Tibial artery (tissue), 4 donors: ENCODE measurements at regions not wholly inside any gene's neighbourhood (a gene's known extent, or its start where the extent isn't known, plus 50 kb on each side); places are given as distances from the start of the nearest gene placed in this dataset.
"Not testable (repeated sequence)": the region's sequence is repeated elsewhere in the genome, so short reads cannot be mapped to it uniquely, and the experiment has no call there.

Experiments
- DNase-seq, 2 donors: peaks; one replicate each; pipeline ENCODE4 v3.0.0-alpha.2; 2019
- H3K27ac ChIP-seq, 2 donors: fragments of 200-600 bp; sonication (generic) in 1 of 2; 1 replicate in 1 of 2; 2 replicates in 1 of 2; pipeline ENCODE4 v1.5.1; 2018 to 2019; ENCODE audit warnings: mild to moderate bottlenecking in 1 of 2
- H3K27me3 ChIP-seq, 2 donors: fragments of 200-600 bp; sonication (generic) in 1 of 2; one replicate each; pipeline versions ENCODE4 v1.5.1 to v1.6.0; 2016 to 2019
- H3K36me3 ChIP-seq, 3 donors: fragments of 200-600 bp; sonication (generic) in 2 of 3; one replicate each; pipeline ENCODE4 v1.5.1; 2016 to 2019; ENCODE audit warnings: mild to moderate bottlenecking in 2 of 3
- H3K4me1 ChIP-seq, 4 donors: fragments of 200-600 bp; sonication (generic) in 2 of 4; 1 replicate in 3 of 4; 2 replicates in 1 of 4; pipeline ENCODE4 v1.5.1; 2016 to 2019
- H3K4me3 ChIP-seq, 2 donors: fragments of 200-600 bp; sonication (generic) in 1 of 2; 1 replicate in 1 of 2; 2 replicates in 1 of 2; pipeline ENCODE4 v1.5.1; 2018 to 2019; ENCODE audit warnings: mild to moderate bottlenecking in 2 of 2
- H3K9me3 ChIP-seq, 3 donors: fragments of 200-600 bp; sonication (generic) in 1 of 3; one replicate each; pipeline ENCODE4 v1.5.1; 2016 to 2019
- intact Hi-C: fragments of 100-400 bp; cut with DNase I; formaldehyde crosslinking; loops from one replicate; pipeline ENCODE4 v1.15.0; 2023; ENCODE audit warnings: low total_unique reads
- TF ChIP-seq, protein P1 (sequence below), 2 experiments: fragments of 200-600 bp in 1 of 2; fragments of 450-650 bp in 1 of 2; IDR thresholded peaks; one replicate each; pipeline ENCODE4 v1.5.1; 2017 to 2019; ENCODE audit warnings: antibody characterized with exemption in 2 of 2, mild to moderate bottlenecking in 1 of 2, moderate library complexity in 1 of 2

DNA sequence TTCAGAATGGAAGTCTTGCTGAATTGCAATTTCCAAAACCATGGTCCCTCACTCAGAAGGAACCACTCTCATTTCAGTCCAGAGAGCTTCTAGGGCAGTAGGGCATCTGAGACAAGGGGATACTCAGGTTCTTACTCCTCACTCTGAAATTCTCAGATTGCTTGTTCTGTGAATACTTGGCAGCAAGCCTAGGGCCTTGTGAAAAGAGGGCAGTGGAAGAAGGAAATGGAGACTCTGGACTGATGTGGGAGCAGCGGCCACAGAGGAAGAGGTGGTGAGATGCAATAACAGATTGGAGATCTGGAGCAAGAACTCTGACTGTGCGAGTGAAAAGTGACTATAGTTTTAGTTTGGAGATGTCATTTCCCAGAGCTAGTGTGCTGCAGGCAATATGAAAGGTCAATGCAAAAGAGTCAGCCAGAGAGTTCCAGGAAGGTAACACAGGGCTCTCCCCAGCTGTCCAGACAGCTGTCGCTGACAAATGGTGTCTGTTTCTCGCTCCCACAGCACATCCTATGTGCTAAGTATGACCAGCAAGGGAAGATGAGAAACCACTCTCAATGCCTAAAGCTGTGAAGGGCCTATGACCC lies 291.6 kb upstream of the KIAA1217 start:
- Histone ChIP-seq H3K4me1 (no peaks in the 10 kb centered on the region), H3K27ac (no peak overlapping the region), H3K4me3 (no peak overlapping the region), H3K27me3 (no peaks in the 10 kb centered on the region), H3K36me3 (no peaks in the 10 kb centered on the region), H3K9me3 (no peaks in the 10 kb centered on the region)
- intact Hi-C loops, result no loop called here
- TF ChIP-seq, protein P1, sequence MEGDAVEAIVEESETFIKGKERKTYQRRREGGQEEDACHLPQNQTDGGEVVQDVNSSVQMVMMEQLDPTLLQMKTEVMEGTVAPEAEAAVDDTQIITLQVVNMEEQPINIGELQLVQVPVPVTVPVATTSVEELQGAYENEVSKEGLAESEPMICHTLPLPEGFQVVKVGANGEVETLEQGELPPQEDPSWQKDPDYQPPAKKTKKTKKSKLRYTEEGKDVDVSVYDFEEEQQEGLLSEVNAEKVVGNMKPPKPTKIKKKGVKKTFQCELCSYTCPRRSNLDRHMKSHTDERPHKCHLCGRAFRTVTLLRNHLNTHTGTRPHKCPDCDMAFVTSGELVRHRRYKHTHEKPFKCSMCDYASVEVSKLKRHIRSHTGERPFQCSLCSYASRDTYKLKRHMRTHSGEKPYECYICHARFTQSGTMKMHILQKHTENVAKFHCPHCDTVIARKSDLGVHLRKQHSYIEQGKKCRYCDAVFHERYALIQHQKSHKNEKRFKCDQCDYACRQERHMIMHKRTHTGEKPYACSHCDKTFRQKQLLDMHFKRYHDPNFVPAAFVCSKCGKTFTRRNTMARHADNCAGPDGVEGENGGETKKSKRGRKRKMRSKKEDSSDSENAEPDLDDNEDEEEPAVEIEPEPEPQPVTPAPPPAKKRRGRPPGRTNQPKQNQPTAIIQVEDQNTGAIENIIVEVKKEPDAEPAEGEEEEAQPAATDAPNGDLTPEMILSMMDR (IDR thresholded peaks at IDR 0.05), result no peak
- DNase-seq, result no peak

DNA sequence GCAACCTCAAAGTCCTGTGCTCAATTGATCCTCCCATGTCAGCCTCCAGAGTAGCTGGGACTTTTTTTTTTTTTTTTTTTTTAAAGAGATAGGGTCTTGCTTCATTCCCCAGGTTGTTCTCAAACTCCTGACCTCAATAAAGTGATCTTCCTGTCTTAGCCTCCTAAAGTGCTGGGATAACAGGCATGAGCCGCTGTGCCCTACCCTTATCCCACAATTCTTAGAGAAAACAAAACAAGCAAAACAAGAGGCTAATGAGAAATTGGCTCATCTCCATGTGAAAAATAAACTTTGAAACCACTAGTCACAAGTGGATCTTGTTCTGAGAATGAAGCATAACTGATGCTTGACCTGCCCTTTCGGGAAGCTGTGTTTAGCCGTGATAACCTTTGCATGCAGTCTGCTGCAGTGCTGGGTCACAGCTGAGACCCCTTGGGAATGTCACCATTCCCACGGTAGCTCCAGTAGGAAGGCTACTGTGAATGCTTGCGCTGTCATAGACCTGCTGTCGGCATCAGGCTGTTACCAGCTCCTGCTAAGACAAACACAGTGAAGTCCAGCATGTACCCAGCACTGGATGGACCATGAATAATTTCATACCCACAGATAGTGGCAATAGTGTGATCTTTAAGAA lies 290.7 kb upstream of the KIAA1217 start:
- no peak for DNase-seq
- no peaks in the 10 kb centered on the region for H3K4me1 ChIP-seq
- H3K9me3 ChIP-seq, result no peaks in the 10 kb centered on the region
- H3K36me3 ChIP-seq, result no peaks in the 10 kb centered on the region
- H3K27ac ChIP-seq, result no peak overlapping the region
- TF ChIP-seq, protein P1 (IDR thresholded peaks at IDR 0.05), result no peak
- intact Hi-C loops, result no loop called here
- no peaks in the 10 kb centered on the region for H3K27me3 ChIP-seq
- no peak overlapping the region for H3K4me3 ChIP-seq

DNA sequence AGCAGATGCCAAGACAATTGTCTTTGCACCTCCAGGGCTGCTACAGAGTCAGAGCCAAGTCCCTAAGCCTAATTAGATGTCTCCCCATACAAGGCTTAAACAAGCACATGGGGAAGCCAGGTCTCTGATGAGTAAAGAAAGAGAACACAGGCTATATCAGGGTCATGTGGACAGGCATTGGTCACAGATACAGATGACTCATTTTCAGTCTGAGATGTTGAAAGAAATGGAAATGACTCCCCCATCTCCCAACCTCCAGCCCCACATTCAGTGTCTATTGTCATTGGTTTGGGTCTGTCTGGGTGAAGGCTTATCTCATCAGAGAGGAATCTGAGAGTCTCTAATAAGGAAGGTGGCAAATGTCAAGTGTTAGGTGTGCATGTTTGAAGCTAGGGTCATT lies 290.1 kb upstream of the KIAA1217 start:
- Histone ChIP-seq H3K4me3 (no peak overlapping the region), H3K4me1 (no peaks in the 10 kb centered on the region), H3K27me3 (no peaks in the 10 kb centered on the region), H3K36me3 (no peaks in the 10 kb centered on the region), H3K27ac (no peak overlapping the region), H3K9me3 (no peaks in the 10 kb centered on the region)
- DNase-seq, result no peak
- TF ChIP-seq, protein P1 (IDR thresholded peaks at IDR 0.05), result no peak
- intact Hi-C loops, result no loop called here

DNA sequence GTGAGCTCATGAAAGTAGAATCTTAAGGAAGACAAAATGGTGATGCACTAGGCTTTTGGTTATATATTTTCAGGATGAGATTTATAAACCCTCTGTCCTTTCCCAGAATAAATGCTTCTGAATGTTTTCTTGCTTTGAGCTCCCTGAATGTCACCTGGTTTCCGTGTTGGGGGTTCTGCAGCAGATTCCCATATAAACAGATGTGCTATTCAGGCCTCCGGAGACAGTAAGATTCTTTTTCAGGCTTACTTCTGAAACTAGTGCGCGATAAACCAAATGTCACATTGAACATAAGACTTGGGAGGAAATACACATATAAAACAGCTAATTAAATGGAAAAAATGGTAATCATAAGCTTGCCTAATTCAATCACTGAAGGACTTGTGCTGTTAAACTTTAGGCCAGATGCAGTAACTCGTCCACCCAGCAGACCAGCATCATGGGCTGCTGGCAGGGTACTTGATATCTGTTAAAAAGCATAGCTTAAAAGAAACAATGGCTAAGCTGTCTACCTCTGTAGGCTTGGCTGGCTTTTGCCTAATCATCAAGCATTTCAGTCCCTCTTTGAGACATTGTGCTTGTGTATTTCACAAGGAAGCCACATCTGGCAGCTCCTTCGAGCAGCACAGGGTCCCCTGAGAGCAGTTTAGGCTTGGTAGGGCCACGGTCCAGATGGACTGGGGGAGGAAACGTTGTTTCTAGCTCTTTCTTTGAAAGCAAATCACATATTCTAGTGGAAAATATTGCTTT lies 281.2 kb upstream of the KIAA1217 start:
- intact Hi-C loops, result no loop called here
- TF ChIP-seq, protein P1 (IDR thresholded peaks at IDR 0.05), result no peak
- no peak overlapping the region for H3K27ac ChIP-seq
- no peaks in the 10 kb centered on the region for H3K4me1 ChIP-seq
- no peaks in the 10 kb centered on the region for H3K36me3 ChIP-seq
- no peaks in the 10 kb centered on the region for H3K9me3 ChIP-seq
- DNase-seq, result no peak
- no peak overlapping the region for H3K4me3 ChIP-seq
- H3K27me3 ChIP-seq, result no peaks in the 10 kb centered on the region

DNA sequence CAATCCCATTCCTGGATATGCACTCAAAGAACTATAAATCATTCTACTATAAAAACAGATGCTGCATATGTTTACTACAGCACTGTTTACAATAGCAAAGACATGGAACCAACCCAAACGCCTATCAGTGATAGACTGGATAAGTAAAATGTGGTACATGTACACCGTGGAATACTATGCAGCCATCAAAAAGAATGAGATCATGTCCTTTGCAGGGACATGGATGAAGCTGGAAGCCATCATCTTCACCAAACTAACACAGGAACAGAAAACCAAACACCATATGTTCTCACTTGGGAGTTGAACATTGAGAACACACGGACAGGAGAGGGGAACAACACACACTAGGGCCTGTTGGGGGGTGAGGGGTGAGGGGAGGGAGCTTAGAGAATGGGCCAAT lies 274.9 kb upstream of the KIAA1217 start:
- H3K4me1 ChIP-seq, intact Hi-C loops, H3K9me3 ChIP-seq, H3K27ac ChIP-seq, DNase-seq, H3K27me3 ChIP-seq, H3K4me3 ChIP-seq, H3K36me3 ChIP-seq: not testable (repeated sequence)

DNA sequence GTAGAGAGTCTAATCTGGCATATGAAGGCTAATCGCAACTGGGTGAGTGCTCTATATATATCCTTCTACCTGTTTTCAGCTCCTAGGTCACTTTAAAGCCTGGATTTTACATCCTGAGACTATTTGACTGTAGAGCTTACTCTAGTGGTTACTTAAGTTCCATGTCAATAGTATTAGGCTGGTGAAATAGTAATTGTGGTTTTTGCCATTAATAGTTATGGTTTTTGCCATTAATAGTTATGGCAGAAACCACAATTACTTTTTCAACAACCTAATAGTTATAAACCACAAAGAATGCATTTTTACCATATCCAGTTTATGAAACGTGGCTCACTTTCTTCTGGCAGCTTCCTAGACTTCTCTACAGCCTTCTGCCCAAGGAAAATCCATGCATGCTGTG lies 263.1 kb upstream of the KIAA1217 start:
- Histone ChIP-seq H3K36me3 (no peaks in the 10 kb centered on the region), H3K4me1 (no peaks in the 10 kb centered on the region), H3K27me3 (no peaks in the 10 kb centered on the region), H3K9me3 (no peaks in the 10 kb centered on the region), H3K27ac (no peak overlapping the region), H3K4me3 (no peak overlapping the region)
- intact Hi-C loops, result no loop called here
- TF ChIP-seq, protein P1 (IDR thresholded peaks at IDR 0.05), result no peak
- DNase-seq, result no peak
